ENCODE measurements at regions not wholly inside any gene's neighbourhood (a gene's known extent, or its start where the extent isn't known, plus 50 kb on each side); places are given as distances from the start of the nearest gene placed in this dataset.

DNA sequence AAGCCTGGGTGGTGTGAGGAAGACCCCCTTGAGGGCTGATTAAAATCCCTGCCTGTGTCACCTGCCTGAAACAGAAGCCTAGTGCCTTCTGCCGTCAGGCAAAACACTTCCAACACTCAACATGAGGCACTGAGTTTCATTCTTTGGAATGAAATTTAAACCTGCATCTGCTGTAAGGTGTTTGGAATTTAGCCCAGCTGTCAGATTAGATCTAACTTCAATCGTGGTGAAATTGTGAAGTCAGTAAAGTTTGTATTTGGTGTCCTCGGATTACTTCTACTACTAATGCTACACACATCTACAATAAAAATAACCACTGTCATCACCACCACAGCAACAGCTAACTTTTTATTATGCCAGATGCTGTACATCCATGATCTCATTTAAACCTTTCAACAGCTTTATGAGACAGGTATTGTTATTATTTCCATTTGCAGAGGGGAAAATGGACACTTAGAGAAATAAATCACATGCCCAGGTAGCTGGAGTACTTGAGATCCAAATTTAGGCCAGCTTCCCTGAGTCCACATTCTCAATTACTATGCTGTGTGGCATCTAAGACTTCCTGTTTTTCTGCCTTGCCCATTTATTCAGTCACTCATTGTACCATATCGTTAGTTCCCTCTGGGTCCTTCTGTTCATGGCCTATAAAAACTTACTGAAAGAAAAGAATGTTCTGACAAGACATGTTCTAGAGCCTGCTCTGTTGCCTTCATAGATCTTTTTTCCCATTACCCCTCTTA, 98.2 kb upstream of the GCFC2 start:
- H3K27me3 Mint-ChIP-seq, result peaks cover 11% of the 10 kb centered on the region
- no peaks in the 10 kb centered on the region for H3K4me1 Mint-ChIP-seq
- no peaks in the 10 kb centered on the region for H3K9me3 Mint-ChIP-seq
- no peaks in the 10 kb centered on the region for H3K36me3 Mint-ChIP-seq (ENCODE audit: low read depth)
- no peak for ATAC-seq (replicated peaks)
- no peak overlapping the region for H3K27ac Mint-ChIP-seq
- H3K4me3 Mint-ChIP-seq, result no peak overlapping the region

DNA sequence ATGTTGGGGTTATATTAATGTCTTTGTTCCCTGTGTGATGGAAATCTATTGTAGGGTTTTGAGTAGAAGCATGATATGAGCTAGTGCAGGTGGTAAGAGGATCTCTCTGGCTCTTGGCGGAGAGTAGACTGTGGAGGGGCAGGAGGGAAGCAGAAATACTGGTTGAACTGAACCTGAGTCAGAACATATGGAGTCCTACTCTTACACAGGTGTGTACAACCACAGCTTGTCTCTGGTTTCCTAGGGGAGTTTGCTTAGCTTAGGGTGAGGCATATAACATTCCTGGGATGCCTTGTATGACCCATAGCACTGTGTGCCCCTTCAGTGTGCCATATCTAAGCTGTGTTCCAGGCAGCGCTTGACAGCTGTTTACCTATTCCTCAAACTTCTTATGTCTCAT, 97.3 kb upstream of the GCFC2 start:
- no peaks in the 10 kb centered on the region for H3K36me3 Mint-ChIP-seq (ENCODE audit: low read depth)
- H3K4me1 Mint-ChIP-seq, result no peaks in the 10 kb centered on the region
- ATAC-seq (replicated peaks), result no peak
- no peak overlapping the region for H3K27ac Mint-ChIP-seq
- H3K9me3 Mint-ChIP-seq, result no peaks in the 10 kb centered on the region
- no peak overlapping the region for H3K4me3 Mint-ChIP-seq
- peaks cover 13% of the 10 kb centered on the region for H3K27me3 Mint-ChIP-seq

DNA sequence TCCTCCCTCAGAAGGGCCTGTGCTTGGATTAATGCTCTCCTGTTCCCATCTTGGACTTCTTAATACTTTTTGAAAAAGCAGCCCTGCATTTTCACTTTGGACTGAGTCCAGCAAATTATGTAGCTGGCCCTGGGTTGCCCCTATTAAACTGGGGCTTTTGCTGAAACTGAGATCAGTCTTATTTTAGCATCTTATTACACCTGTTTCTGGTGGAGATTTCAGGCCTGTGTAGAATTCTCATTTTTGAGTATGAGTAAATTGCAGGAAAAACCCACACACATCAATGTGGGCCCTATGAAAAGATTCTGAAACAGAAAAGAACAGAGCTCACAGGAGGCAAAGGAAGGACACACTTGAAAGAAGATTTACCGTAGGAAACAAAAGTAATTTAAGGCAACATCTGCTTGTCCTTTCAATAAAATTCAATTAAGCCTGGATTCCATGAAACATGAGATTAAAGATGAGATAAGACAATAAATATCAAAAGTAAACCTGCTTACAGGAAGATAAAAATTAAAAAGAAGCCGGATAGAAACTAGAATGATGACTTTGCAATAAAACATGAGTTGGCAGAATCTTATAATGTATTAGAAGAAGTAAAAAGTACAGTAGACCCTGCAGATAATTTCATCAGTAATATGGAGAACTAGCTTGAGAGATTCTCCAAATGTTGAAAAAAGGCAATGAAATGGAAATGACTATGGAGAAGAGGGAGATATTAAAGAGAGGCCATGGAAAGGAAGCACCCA, 90.7 kb upstream of the GCFC2 start:
- Mint-ChIP-seq H3K4me3 (no peak overlapping the region), H3K27me3 (peaks cover 12% of the 10 kb centered on the region)
- no peak for ATAC-seq (replicated peaks)

DNA sequence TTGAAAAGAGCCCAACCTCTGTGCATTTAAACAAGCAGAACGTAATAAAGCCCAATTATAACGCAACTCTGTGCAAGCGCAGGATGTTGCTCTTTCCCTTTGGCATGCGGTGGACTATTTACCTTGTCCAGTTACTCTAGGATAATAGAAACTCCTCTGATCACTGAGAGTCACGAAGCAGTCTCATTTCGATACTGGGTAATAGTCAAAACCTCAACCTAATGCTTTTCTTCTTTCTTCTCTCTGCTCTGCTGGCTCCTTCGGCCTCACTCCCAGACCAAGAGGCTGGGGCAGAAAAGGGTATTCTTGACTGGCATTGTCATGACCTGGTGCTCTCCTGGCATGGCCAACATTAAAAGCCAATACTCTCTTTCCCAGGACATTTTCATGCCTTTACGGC, 89.7 kb upstream of the GCFC2 start:
- no peaks in the 10 kb centered on the region for H3K4me1 Mint-ChIP-seq
- H3K36me3 Mint-ChIP-seq (ENCODE audit: low read depth), result no peaks in the 10 kb centered on the region
- no peak for ATAC-seq (replicated peaks)
- H3K27me3 Mint-ChIP-seq, result peaks cover 15% of the 10 kb centered on the region
- no peaks in the 10 kb centered on the region for H3K9me3 Mint-ChIP-seq
- no peak overlapping the region for H3K27ac Mint-ChIP-seq
- no peak overlapping the region for H3K4me3 Mint-ChIP-seq

More for the DNA sequence above, 90.7 kb upstream of the GCFC2 start:
- no peaks in the 10 kb centered on the region for H3K36me3 Mint-ChIP-seq (ENCODE audit: low read depth)
- H3K4me1 Mint-ChIP-seq, result no peaks in the 10 kb centered on the region
- H3K9me3 Mint-ChIP-seq, result no peaks in the 10 kb centered on the region
- H3K27ac Mint-ChIP-seq, result no peak overlapping the region

DNA sequence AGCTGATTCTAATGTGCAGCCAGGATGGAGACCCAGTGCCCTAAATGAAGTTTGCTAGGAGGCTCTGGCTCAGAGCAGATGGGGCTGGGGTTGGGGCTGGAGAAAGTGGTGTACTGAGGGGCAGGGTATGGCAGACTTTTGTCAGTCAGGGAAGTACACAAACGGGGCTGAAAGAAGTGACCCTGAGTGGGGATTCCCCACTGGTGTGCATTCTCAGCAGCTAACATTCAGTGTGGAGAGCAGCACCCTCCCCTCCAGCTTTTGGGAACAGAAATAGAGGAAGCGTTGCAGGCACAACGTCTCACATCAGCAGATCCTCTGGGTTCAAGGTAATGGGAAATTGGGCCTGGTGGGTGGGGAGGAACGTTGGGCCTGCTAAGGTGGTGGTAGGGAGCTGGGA, 89.1 kb upstream of the GCFC2 start:
- Mint-ChIP-seq H3K36me3 (ENCODE audit: low read depth) (no peaks in the 10 kb centered on the region), H3K4me3 (no peak overlapping the region), H3K9me3 (no peaks in the 10 kb centered on the region), H3K4me1 (no peaks in the 10 kb centered on the region), H3K27ac (no peak overlapping the region), H3K27me3 (peaks cover 15% of the 10 kb centered on the region)
- no peak for ATAC-seq (replicated peaks)

DNA sequence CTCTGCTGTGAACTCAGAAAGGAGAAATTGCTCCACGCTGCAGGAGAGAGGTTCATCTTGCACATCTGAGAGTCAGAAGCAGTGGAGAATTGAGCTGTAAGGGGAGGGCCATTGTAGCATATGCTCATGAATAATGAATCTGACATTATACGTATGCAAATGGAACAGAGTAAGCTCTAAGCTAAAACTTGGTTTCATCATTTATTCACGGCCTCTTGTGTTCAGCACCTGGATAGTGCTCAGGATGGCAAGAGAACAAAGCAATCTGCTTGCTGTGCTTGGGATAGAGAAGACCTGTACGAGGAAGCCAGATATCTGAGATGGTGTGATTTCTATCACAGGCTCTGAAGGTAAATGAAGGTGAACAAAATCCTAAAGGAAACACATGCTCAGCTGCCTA, 87.9 kb upstream of the GCFC2 start:
- Mint-ChIP-seq H3K36me3 (ENCODE audit: low read depth) (no peaks in the 10 kb centered on the region), H3K4me3 (no peak overlapping the region), H3K27me3 (peaks cover 7% of the 10 kb centered on the region), H3K4me1 (no peaks in the 10 kb centered on the region), H3K9me3 (no peaks in the 10 kb centered on the region), H3K27ac (no peak overlapping the region)
- ATAC-seq (replicated peaks), result no peak

DNA sequence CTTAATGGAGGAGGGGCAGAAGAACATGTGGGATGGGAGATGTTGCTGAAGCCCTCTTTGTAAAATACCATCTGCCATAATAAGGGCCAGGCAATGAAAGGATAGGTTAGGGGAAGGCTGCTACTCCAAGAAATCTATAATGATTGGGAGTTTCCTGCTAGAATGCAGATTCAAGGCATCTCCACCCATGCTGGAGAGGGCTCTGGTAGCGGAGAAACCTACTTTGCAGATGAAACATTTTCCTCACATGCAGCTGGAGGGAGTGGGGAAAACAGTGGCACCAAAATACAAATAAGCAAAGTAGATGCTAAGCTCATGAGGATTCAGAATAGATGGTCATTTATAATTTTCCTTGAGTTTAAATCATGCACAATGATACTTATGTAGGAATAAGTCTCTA, 82.3 kb upstream of the GCFC2 start:
- Mint-ChIP-seq H3K4me3 (no peak overlapping the region), H3K4me1 (no peaks in the 10 kb centered on the region)

DNA sequence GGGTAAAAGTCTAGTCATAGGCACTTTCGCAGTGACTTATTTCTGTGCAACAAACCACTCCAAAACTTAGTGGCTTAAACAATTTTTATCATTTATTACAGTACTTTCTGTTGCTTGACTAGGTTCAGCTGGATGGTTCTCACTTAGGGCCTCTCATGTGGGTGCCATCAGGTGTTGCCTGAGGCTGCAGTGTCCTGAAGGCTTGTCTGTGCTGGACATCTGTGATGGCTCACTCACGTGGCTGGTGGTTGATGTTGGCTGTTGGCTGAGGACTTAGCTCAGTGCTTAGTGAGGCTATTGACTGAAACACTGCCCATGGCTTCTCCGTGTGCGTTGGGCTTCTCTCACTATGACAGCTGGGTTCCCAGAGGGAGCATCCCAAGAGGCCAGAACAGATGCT, 81.4 kb upstream of the GCFC2 start:
- Mint-ChIP-seq H3K9me3 (no peaks in the 10 kb centered on the region), H3K4me3 (no peak overlapping the region), H3K27me3 (peaks cover 7% of the 10 kb centered on the region), H3K36me3 (ENCODE audit: low read depth) (no peaks in the 10 kb centered on the region), H3K4me1 (no peaks in the 10 kb centered on the region), H3K27ac (no peak overlapping the region)
- ATAC-seq (replicated peaks), result no peak

More for the DNA sequence above, 82.3 kb upstream of the GCFC2 start:
- no peaks in the 10 kb centered on the region for H3K9me3 Mint-ChIP-seq
- H3K27ac Mint-ChIP-seq, result no peak overlapping the region
- no peak for ATAC-seq (replicated peaks)
- H3K36me3 Mint-ChIP-seq (ENCODE audit: low read depth), result no peaks in the 10 kb centered on the region
- peaks cover 7% of the 10 kb centered on the region for H3K27me3 Mint-ChIP-seq

DNA sequence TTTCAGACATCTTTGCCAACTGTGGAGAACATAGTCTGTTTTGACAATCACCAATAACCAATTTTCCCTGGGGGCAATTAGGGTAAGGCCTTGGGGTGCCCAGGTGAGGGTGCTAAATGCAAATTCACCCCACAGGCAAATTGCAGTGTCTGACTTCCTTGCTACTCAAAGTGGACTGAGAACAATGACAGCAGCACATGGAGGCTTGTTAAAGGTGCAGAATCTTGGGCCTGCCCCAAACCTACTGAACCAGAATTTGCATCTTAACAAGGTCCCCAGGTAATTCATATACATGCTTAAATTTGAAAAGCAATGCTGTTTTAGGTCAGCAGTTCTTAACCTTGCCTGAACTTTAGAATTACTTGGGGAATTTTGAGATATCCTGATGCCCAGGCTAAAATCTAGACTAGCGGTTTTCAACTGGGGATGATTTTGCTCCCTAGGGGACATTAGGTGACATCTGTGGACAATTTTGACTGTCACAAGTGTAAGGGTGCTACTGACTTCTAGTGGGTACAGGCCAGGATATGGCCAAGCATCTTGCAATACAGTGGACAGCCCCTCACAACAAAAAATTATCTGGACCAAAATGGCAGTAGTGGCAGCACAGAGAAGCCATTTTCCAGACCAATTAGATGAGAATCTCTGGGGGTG, 80.2 kb upstream of the GCFC2 start:
- ATAC-seq (replicated peaks), result no peak
- Mint-ChIP-seq H3K4me3 (no peak overlapping the region), H3K36me3 (ENCODE audit: low read depth) (no peaks in the 10 kb centered on the region), H3K9me3 (no peaks in the 10 kb centered on the region), H3K4me1 (no peaks in the 10 kb centered on the region), H3K27me3 (no peaks in the 10 kb centered on the region), H3K27ac (no peak overlapping the region)

DNA sequence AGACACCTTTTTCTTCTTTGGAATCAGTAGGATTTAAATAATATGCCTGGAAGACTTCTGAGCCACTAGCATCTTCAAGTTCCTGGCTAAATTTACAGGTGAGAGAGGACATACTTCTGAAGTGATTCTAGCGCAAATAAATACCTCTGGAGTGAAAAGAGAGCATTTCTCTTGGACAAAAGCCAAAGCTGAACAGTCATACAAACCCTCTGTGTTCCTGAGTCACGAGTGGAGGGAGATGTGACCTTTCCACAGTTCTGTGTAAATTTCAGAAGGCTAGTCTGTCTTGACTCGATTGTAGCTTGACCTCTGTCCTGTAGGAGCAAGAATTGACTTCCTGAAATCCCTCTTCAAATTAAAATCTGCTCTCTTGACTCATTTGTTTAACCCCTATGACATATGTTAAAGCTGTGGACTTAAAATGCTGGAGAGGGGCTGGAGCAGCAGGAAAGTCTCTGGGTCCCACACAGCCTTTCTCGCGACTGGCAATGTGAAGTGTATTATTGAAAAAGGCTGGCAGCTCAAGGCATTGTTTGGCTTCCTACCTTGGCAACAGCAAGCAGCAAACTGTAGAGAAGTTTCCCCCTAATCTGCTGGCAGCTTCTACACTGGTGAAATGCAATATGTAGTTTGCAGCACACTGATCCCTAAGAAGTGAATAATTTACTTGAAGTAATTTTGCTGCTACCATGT, 79.6 kb upstream of the GCFC2 start:
- Mint-ChIP-seq H3K9me3 (no peaks in the 10 kb centered on the region), H3K4me1 (no peaks in the 10 kb centered on the region), H3K4me3 (no peak overlapping the region), H3K27ac (no peak overlapping the region), H3K27me3 (no peaks in the 10 kb centered on the region), H3K36me3 (ENCODE audit: low read depth) (no peaks in the 10 kb centered on the region)
- no peak for ATAC-seq (replicated peaks)

DNA sequence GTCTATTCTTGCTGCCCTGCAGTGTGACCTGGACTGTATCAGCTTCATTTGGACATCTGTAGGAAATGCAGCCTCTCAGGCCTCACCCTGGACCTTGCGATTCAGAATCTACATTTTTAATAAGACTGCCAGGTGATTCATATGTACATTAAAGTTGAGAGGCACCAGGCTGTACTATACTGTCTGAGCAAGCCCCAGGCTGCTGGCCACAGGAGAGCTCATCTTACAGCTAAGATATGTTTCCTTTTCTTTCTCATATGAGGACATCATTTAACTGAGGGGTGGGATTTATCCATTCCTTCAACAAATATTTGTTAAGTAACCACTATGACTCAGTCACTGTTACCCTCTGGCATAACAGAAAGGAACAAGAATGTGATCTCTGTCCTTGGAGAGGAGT, 78.2 kb upstream of the GCFC2 start:
- no peaks in the 10 kb centered on the region for H3K36me3 Mint-ChIP-seq (ENCODE audit: low read depth)
- H3K4me3 Mint-ChIP-seq, result no peak overlapping the region
- peaks cover 1% of the 10 kb centered on the region for H3K27me3 Mint-ChIP-seq
- H3K4me1 Mint-ChIP-seq, result no peaks in the 10 kb centered on the region
- no peak for ATAC-seq (replicated peaks)
- H3K27ac Mint-ChIP-seq, result no peak overlapping the region
- no peaks in the 10 kb centered on the region for H3K9me3 Mint-ChIP-seq

DNA sequence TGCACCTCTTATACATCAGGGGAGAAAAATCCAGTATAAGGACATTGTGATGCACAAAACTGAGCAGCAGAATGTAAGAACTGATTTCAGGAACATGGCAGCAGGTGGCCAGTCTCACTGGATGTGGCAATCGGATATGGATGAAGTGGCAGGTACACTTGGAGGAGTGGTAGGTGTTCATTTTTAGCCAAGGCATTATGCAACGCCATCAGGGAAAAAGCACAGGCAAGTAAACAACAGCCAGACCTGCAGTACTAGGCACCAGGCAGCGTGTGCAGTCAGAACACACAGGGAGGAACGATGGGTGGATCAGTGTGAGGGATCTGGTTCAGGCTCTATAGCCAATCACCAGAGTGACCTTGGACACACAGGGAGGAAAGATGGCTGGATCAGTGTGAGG, 77.4 kb upstream of the GCFC2 start:
- H3K27ac Mint-ChIP-seq, result no peak overlapping the region
- no peaks in the 10 kb centered on the region for H3K4me1 Mint-ChIP-seq
- no peak overlapping the region for H3K4me3 Mint-ChIP-seq
- no peaks in the 10 kb centered on the region for H3K36me3 Mint-ChIP-seq (ENCODE audit: low read depth)
- no peak for ATAC-seq (replicated peaks)
- H3K9me3 Mint-ChIP-seq, result no peaks in the 10 kb centered on the region
- peaks cover 3% of the 10 kb centered on the region for H3K27me3 Mint-ChIP-seq

DNA sequence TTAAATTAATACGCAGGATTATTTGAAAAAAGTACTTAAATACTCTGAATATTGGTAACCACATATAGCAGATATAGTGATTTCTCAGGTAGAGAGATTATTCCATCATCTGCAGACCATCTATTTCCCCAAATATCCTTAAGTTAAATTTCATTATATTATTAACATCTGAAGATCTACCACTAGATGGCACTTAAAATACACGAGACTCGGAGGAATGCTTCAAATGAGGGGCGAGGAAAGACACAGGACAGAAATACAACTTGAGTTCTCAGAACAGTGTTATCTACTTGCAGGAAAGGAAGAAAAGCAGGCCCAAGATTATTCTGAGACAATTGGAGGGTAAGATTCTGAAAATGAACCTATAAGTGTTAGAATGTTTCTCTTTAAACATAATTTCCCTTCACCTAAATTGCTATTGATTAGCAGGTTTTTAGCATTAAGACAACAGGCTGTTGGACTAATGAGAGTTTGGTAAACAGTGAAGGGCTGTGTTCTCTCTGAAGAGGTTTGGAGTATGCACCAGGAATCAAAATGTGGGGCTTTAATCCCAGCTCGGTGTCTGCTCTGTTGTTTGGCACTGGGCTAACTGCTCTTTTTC, 76.9 kb upstream of the GCFC2 start:
- no peaks in the 10 kb centered on the region for H3K4me1 Mint-ChIP-seq
- ATAC-seq (replicated peaks), result no peak
- no peak overlapping the region for H3K4me3 Mint-ChIP-seq
- no peaks in the 10 kb centered on the region for H3K9me3 Mint-ChIP-seq
- no peak overlapping the region for H3K27ac Mint-ChIP-seq
- no peaks in the 10 kb centered on the region for H3K36me3 Mint-ChIP-seq (ENCODE audit: low read depth)
- H3K27me3 Mint-ChIP-seq, result peaks cover 3% of the 10 kb centered on the region

DNA sequence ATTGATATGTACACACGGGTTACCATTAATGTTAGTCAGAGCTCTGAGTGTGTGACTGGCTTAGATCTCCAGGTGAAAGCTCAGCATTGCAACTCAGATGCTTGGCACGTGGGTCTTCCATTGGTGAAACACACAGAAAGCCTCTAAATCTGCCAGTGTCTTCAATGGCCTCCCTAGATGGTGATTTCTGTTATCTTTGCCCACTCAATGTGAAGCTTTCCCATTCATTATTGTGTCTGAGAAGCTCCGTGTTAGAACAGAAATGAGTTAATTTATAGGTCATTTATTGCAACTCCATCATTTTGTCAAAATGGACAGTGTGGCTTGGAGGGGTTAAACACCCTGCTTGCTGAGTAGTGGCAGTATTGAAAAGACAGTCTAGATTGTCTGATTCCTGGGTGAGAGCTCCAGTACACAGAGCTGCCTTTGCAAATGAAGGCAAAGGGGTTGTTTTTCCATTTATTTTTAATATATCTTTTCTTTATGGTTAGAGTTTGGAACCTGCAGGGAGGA, 64.7 kb upstream of the GCFC2 start:
- no peak overlapping the region for H3K27ac Mint-ChIP-seq
- no peaks in the 10 kb centered on the region for H3K9me3 Mint-ChIP-seq
- H3K4me3 Mint-ChIP-seq, result no peak overlapping the region
- ATAC-seq (replicated peaks), result no peak
- no peaks in the 10 kb centered on the region for H3K4me1 Mint-ChIP-seq
- no peaks in the 10 kb centered on the region for H3K36me3 Mint-ChIP-seq (ENCODE audit: low read depth)
- H3K27me3 Mint-ChIP-seq, result peaks cover 33% of the 10 kb centered on the region
